ENCODE measurements at regions not wholly inside any gene's neighbourhood (a gene's known extent, or its start where the extent isn't known, plus 50 kb on each side); places are given as distances from the start of the nearest gene placed in this dataset.

GRCh38 chr14:83151571-83151970 lies 1617.9 kb upstream of the SEL1L start:
- no peak for TF ChIP-seq EP300 (IDR thresholded peaks at IDR 0.05)
- no peak for TF ChIP-seq POLR2AphosphoS5 (IDR thresholded peaks at IDR 0.05)
- no peak for TF ChIP-seq CTCF (IDR thresholded peaks at IDR 0.05)
- no peak for TF ChIP-seq POLR2A (IDR thresholded peaks at IDR 0.05)
